GM04503 (cell line): ENCODE measurements at regions not wholly inside any gene's neighbourhood (a gene's known extent, or its start where the extent isn't known, plus 50 kb on each side); places are given as distances from the start of the nearest gene placed in this dataset.
"Not testable (repeated sequence)": the region's sequence is repeated elsewhere in the genome, so short reads cannot be mapped to it uniquely, and the experiment has no call there.

Source experiments
- DNase-seq: peaks from one replicate; pipeline ENCODE4 v3.0.0-alpha.2; 2012; ENCODE audit warnings: low read depth

DNA sequence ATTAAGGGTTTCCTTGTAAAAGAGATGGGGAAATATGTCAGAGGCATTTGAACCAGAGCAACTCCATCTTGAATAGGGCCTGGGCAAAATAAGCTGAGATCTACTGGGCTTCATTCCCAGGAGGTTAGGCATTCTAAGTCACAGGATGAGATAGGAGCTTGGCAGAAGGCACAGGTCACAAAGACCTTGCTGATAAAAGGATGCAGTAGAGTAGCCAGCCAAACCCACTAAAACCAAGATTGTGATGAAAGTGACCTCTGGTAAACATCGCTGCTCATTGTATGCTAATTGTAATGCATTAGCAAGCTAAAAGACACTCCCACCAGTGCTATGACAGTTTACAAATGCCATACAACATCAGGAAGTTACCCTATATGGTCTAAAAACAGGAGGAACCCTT lies 1390.3 kb downstream of the RAPGEF2 start:
- DNase-seq: no peak

DNA sequence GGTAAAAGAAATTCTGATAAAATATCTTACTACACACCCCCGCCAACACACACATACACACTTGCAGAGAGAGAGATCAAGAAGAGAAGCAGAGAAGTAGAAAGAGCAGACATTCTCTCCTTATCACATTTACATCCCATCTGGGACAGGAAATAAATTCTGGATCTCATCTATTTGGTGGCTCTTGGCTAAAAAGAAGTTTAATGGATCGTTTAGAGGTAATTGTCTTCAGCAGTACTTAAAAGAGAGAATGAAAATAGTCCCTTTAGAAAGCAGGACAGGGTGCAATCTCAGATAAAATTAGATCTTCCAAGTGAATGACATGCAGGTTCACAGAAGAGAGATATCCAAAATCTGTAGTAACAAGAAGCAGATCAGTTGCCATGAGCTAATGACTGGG lies 1392.5 kb downstream of the RAPGEF2 start:
- DNase-seq: no peak

DNA sequence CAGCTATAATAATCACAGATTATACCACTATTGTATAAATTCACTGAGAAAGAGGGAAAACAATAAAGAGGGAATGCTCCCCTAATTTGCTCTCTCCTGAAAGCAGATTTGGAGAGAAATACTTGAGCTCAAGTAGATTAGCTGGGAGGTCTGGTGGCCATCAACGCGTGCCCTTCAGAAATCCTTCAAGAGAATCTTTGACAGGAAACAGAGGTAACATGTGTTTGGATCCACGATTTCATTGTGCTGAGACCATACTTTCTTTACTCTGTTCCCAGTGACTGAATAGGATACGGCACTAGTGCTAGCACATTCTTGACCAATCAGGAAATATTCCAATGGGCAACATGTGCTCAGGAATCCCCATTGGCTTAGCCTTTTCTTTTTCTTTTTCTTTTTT lies 1395.3 kb downstream of the RAPGEF2 start:
- DNase-seq: no peak

DNA sequence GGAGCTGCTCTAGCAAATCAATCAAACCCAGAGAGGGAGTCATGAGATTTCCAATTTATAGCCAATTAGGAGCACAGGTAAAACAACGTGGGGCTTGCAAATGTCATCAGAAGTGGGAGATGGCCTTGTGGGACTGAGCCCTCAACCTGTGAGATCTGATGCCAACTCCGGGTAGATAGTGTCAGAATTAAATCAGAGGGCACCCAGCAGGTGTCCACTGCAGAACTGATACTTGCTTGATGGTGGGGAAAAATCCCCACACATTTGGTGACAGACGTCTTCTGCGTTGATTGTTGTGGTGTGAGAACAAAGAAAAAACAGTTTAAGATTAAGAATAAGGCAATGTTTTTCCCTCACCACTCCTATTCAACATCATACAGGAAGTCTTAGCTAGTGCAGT lies 1402.8 kb downstream of the RAPGEF2 start:
- DNase-seq: no peak

DNA sequence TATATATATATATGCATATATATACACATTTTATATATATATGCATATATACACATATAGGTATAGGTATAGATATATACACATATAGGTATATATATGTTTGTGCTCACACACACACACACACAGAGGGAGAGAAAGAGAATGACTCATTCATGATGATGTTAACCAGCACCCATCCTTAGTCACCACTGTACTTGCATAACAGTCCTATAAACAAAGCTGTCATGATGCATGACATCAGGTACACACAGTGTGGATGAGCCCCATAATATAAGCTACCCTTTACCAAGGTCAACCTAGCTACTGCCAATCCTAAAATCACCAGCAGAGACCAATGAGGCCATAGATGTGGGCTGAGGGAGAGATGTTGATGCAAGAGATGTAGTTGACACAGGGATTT lies 1408.0 kb downstream of the RAPGEF2 start:
- DNase-seq: no peak

DNA sequence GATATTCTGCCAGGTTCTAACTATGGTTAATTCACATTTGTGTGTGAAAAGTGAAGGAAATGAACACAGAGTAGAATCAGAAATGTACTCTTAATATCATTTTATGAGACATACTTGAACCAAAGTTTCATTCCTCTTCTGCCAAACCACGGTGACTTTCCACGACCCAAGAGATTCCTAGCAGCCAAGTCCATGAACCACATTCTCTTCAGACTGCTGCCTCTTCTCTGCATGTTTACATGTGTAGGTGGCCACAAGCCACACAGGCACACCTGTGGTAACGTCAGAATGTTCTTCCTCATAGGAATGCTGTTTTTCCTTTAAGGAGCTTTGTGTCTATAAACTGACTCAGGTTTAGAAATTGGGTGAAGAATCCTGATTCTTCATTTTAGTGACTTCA lies 1411.2 kb downstream of the RAPGEF2 start:
- no peak for DNase-seq

DNA sequence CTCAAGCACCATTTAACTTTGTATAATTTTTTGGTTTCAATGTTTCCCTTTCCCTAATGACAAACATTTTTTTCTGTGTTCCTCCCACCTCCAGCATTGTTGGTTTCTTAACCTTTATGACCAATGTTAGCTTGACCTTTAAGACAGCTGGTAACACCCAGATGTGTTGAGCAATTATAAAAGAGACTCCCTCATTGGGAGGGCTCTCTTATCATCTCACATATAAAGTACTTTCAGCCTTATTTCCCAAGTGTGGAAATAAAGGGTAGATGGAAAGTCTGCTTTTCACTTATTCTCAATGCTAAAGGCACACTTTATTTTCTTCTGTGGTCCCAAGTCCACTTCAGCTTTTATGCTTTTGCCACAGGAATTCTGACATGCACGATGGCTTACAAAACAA lies 1420.4 kb downstream of the RAPGEF2 start:
- no peak for DNase-seq

DNA sequence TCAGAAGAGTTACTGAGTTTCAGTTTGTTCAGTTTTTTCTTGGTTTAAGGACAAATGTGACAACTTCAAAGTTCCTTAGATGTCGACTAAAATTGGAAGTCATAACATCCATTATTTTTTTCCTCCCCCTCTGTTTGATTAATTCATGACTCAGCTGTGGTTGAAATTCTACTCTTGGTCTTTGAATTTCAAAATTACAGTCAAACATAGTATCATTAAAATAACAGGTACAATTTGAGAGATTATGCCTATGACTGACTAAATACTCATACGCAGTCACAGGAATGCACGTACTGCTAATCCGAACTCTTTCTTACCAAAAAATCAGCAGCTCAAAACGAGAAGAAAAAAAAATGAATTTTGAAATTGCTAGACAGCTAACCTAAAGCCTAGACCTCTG lies 1434.8 kb downstream of the RAPGEF2 start:
- DNase-seq: no peak

DNA sequence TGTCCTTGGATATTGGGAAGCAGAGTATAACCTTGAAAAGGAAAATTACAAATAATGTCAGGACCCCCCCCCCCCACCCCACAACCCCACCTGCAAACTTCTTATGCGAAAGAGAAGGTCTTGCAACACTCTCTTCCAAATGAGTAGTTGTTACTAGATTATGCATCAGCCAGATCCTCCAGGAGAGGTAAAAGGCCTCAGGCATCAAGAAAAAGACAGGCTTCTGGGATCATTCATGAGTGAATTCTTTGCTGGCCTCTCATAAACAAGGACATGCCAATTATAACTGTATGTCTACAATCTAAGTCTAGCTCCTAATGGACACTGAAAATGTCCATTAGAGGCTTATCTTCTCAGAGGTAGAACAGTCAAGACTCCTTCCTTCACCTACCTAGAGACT lies 1443.3 kb downstream of the RAPGEF2 start:
- DNase-seq: no peak

DNA sequence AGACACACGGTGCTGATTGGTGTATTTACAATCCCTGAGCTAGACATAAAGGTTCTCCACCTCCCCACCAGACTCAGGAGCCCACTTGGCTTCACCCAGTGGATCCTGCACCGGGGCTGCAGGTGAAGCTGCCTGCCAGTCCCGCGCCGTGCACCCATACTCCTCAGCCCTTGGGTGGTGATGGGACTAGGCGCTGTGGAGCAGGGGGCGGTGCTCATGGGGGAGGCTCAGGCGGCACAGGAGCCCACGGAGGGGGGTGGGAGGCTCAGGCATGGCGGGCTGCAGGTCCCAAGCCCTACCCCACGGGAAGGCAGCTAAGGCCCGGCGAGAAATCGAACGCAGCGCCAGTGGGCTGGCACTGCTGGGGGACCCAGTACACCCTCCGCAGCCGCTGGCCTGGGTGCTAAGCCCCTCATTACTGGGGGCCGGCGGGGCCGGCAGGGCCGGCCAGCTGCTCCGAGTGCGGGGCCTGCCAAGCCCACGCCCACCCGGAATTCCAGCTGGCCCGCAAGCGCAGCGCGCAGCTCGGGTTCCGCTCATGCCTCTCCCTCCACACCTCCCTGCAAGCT lies 1447.2 kb downstream of the RAPGEF2 start:
- not testable (repeated sequence) for DNase-seq

DNA sequence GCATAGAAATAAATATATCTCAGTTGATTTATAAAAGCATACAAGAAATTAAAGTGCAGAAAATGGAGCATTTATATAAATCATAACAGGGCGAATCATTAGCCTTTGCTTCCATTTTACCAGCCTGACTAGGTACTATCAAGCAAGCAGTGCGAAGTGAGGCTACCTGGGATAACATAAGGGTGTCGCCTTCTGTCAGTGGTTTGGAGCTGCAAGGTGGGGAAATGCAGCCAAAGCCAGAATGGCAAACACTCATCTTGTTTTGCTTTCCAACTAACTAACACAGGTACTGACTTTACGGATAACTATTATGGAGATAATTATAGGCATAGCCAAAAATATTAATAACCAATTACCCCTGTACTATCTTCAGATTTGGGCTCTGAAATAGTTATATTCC lies 1459.8 kb downstream of the RAPGEF2 start:
- no peak for DNase-seq

DNA sequence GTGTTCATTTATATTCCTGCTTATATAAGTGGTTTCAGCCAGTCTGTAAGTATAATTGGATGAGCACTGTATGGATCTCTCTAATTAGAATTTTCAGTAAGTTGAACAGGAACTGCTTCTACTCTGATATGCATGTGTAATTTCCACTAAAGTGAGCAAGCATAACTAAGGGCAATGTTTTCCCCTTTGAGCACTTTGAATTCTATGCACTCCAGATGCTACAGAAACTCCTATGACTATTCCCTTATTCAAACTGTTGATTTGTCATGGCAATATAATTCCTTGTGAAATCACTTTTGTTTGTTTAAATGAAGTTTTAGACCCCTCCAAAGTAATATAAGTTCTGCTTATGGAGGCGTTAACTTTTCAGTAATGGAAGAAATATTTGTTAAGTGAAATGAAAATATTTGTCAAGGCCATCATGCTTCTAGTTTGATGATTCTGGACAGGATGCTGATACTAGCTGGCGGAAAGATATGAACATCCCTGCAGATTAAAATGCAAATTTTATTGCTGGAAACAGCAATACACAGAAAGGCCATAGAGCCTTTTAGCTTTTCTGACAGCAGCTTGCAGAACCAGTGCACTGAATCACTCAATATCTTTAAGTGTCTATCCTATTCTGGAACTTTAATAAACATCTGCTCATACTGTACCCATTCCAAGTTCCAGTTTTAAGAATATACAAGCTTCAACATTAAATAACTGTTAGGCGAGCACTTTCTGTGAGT lies 1460.8 kb downstream of the RAPGEF2 start:
- DNase-seq: no peak

DNA sequence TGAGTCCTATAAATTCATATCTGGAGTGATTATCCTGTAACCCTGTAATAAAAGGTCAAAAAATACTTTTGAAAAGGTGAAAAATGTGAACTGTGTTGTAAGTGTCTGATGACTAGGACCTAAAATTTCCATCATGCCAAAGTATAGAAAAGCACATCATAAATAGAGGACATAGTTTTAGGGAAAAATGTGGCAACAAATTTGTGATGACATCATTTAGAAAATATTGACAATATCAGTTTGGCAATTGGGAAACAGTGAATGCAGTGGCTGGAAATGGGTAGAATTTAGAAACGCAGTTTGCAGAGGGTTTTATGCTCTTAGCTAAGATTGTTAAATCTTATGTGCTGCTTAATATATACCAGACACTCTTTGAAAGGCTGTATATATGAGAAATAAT lies 1464.8 kb downstream of the RAPGEF2 start:
- no peak for DNase-seq

DNA sequence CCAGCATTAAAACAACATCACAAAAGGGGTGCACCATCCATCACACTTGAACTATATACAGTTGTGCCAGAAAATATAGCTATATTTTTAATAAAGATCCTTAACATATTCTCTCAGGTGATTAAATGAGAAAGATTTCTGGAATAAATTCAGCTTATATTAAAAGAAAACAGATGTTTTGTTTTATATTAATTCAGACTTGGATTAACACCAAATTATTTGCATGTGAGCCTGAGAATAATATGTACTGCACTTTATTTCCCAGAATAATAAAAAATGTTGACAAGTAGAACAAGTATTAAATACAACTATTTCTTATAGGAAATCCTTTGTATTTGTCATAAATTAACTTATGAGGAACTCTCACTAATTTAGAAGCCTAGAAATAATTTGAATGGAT lies 1467.4 kb downstream of the RAPGEF2 start:
- no peak for DNase-seq

DNA sequence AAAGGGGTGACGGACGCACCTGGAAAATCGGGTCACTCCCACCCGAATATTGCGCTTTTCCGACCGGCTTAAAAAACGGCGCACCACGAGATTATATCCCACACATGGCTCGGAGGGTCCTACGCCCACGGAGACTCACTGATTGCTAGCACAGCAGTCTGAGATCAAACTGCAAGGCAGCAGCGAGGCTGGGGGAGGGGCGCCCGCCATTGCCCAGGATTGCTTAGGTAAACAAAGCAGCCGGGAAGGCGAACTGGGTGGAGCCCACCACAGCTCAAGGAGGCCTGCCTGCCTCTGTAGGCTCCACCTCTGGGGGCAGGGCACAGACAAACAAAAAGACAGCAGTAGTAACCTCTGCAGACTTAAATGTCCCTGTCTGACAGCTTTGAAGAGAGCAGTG lies 1471.4 kb downstream of the RAPGEF2 start:
- not testable (repeated sequence) for DNase-seq

DNA sequence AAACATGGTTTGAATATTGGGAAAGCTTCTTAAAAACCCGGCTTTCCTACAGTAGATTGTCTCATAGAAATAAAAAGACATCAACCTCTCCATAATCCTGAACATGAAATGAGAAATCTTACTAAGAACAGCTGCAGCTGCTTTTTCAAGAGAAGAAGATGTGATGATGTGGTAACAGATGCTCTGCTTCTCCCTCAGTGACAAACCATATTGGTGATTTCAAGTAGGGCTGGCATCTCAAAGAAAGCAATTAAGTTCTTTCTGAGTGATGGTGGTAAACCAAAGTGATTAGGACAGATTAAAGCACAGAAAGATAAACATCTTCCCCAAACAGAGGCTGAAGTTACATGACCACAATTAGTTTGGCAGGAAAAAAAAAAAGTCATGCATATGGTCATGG lies 1477.7 kb downstream of the RAPGEF2 start:
- no peak for DNase-seq

DNA sequence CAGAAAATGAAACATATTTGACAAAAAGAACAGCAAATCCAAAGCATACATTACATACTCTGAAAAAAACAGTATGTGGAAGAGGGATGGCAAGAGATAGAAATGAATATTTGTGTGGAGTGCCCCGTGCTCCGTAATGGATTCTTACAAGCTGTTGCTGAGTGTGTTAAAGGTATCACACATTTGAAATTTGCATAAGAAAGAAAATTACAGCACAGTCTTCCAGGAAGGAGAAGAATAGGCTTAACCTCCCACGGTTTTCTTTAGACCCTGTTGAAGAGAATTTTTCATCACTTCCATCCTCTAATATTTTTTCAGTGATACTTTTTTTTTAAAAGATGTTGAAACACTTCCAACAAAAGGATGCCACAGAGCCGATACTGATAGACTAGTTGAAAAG lies 1489.4 kb downstream of the RAPGEF2 start:
- DNase-seq: no peak

DNA sequence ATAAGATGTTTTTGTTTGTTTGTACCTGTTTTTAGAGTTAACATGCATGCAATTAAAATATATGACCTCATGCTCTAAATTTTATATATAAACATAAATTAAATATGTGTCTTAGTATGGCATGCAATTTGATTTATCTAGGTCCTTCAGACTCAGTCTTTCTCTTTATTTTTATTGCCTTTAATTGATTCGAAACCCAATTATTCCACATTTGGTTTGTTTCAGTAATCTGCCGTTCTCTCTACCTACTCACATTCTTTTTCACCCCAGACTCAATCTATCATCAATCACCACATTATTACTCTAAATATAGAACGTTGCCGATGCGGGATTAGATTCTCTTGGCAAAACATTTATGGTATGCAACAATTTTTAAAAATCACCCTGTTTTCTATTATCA lies 1492.8 kb downstream of the RAPGEF2 start:
- no peak for DNase-seq

DNA sequence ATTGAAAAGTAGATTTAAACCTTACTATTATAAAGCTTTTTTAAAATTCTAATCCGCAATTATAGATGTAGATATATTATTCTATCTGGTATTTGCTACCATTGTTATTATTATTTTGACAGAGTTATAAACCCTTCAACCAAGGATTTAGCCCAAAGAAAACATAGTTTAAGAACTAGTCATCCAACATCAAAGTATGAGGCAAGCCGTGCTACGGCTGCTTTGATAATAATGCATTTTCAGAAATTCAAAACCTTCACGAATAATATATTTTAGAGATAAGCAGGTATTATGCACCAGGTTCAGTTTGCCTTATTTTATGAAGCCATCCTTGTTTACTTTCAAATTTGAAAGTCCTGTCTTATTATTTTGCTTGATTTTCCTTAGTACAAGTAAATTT lies 1501.7 kb downstream of the RAPGEF2 start:
- no peak for DNase-seq

DNA sequence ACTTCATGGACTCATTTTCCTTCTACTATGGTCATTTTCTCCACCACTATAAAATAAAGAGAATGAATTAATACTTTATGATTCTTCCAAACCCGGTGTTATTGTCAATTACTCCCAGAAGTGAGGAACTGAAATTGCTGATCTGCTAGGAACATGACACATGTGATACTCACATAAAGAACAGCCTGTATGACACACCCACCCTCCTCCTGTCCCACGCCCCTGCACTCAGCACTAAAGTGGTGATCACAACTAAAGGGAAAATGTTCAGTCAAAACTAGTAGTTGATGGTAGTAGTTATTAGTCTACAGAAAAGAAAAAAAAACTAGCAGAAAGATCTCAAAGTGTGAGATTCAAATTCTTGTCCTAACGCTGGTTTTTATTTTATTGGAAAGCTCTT lies 1508.3 kb downstream of the RAPGEF2 start:
- DNase-seq: no peak

DNA sequence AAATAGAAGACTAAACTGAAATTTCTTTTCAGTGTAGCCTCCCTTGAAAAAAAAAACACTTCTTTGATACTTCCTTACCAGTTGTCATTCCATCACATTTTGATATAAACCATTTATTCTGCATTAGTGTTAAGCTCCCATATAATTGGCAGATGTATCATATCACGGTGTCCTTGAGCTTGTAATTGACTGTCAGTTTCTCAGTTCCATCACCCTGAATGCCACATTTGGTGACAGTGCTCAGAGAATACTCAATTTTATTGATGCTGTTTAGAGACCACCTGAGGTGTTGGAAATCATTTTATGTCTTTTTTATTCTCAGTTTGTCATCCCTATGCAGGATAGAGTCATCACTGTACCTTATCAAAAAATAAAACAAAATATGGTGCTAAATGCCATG lies 1528.2 kb downstream of the RAPGEF2 start:
- DNase-seq: no peak

DNA sequence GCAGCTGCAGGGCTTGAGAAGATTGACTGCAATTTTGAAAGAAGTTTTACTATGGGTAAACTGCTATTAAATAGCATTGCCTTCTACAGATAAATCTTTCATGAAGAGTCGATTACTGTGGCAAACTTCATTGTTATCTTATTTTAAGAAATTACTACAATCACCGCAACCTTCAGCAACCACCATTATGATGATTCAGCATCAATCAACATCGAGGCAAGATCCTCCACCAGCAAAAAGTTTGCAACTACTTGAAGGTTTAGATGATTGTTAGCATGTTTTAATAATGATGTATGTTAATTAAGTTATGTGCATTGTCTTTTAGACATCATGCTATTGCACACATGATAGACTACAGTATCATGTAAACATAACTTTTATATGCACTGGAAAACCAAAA lies 1511.0 kb downstream of the FSTL5 start:
- no peak for DNase-seq

DNA sequence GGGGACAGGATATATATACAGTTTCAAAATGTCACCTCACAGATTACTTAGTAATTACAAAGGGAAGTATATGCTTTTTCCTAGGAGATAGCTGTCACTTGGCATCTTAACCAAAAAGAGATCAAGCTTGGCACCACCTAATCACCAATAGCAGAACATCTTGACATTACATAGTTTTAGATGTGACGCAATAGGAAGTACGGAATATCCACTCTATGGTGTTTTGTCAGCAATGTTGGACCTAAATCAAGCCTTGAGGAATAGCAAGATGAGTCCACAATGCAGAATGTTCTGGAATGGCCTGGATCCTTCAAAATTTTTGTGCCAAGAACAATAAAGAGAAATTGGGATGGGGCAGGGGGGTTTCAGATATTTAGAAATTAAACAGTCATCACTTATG lies 1488.2 kb downstream of the FSTL5 start:
- DNase-seq: no peak

DNA sequence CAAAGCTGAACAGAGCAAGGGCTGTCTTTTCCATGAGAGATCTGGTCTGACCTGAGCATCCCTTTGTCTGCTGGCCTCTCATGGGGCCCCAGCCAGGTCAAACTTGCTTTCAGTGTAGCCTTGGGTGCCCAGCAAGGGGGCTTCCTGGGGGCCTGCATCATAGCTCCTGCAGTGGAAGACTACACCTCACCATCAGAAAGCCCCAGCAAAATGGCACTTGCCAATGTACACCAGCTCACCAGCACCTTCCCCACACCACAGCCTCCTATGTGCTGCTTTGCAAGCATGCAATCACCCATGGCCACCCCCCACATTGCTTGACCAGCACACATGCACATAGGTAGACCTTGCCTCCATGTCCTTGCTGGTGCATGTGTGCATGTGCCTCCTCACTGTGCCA lies 1478.1 kb downstream of the FSTL5 start:
- no peak for DNase-seq
